ENCODE measurements at regions not wholly inside any gene's neighbourhood (a gene's known extent, or its start where the extent isn't known, plus 50 kb on each side); places are given as distances from the start of the nearest gene placed in this dataset.

GRCh38 chr3:35070088-35070487 is 569.2 kb upstream of the ARPP21 start:
- H3K4me1 Mint-ChIP-seq (ENCODE audit: low read depth) = no peaks in the 10 kb centered on the region
- H3K27ac Mint-ChIP-seq (ENCODE audit: unreplicated experiment) = no peak overlapping the region
- H3K36me3 Mint-ChIP-seq (ENCODE audit: low read depth) = no peaks in the 10 kb centered on the region
- H3K27me3 Mint-ChIP-seq (ENCODE audit: low read depth) = peaks cover 12% of the 10 kb centered on the region
- H3K9me3 Mint-ChIP-seq (ENCODE audit: low read depth) = no peaks in the 10 kb centered on the region
- no peak overlapping the region for H3K4me3 Mint-ChIP-seq (ENCODE audit: unreplicated experiment)
- no peak for DNase-seq (ENCODE audit: low spot score)
- no peak for TF ChIP-seq CTCF (IDR thresholded peaks at IDR 0.05)

DNA sequence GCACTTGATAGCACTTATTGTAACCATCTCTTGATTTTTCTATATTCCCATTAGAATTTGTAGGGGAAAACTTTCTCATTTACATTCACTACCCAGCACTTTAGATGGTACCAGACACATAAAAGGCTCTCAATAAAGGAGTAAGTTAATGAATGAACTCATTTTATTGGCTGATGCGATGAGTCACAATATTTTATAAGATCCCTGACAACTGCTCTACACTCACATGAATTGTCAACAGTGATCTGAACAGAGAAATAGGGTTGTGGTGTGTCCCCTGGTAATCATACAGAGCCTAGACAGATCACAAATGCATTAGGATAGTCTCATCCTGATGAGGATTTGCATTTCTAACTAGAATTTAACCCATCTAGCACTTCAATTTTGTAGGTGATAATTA is 567.6 kb upstream of the ARPP21 start:
- Mint-ChIP-seq H3K27ac (ENCODE audit: unreplicated experiment) (no peak overlapping the region), H3K4me1 (ENCODE audit: low read depth) (no peaks in the 10 kb centered on the region), H3K27me3 (ENCODE audit: low read depth) (peaks cover 11% of the 10 kb centered on the region), H3K36me3 (ENCODE audit: low read depth) (no peaks in the 10 kb centered on the region), H3K4me3 (ENCODE audit: unreplicated experiment) (no peak overlapping the region), H3K9me3 (ENCODE audit: low read depth) (no peaks in the 10 kb centered on the region)
- no peak for DNase-seq (ENCODE audit: low spot score)
- no peak for TF ChIP-seq CTCF (IDR thresholded peaks at IDR 0.05)

GRCh38 chr3:35078780-35079179 is 560.5 kb upstream of the ARPP21 start:
- no peak for TF ChIP-seq CTCF (IDR thresholded peaks at IDR 0.05)
- Mint-ChIP-seq H3K36me3 (ENCODE audit: low read depth) (no peaks in the 10 kb centered on the region), H3K27me3 (ENCODE audit: low read depth) (peaks cover 8% of the 10 kb centered on the region), H3K4me3 (ENCODE audit: unreplicated experiment) (no peak overlapping the region), H3K27ac (ENCODE audit: unreplicated experiment) (no peak overlapping the region), H3K9me3 (ENCODE audit: low read depth) (no peaks in the 10 kb centered on the region), H3K4me1 (ENCODE audit: low read depth) (no peaks in the 10 kb centered on the region)
- no peak for DNase-seq (ENCODE audit: low spot score)

- TF ChIP-seq CTCF (IDR thresholded peaks at IDR 0.05) = no peak
- no peak for DNase-seq (ENCODE audit: low spot score)
- no peaks in the 10 kb centered on the region for H3K9me3 Mint-ChIP-seq (ENCODE audit: low read depth)
- peaks cover 8% of the 10 kb centered on the region for H3K27me3 Mint-ChIP-seq (ENCODE audit: low read depth)
- no peaks in the 10 kb centered on the region for H3K4me1 Mint-ChIP-seq (ENCODE audit: low read depth)
- H3K4me3 Mint-ChIP-seq (ENCODE audit: unreplicated experiment) = no peak overlapping the region
- no peaks in the 10 kb centered on the region for H3K36me3 Mint-ChIP-seq (ENCODE audit: low read depth)
- no peak overlapping the region for H3K27ac Mint-ChIP-seq (ENCODE audit: unreplicated experiment)
Observed at GRCh38 chr3:35079403-35079802, 559.9 kb upstream of the ARPP21 start.

- Mint-ChIP-seq H3K36me3 (ENCODE audit: low read depth) (no peaks in the 10 kb centered on the region), H3K4me3 (ENCODE audit: unreplicated experiment) (no peak overlapping the region), H3K9me3 (ENCODE audit: low read depth) (peaks cover 7% of the 10 kb centered on the region), H3K27me3 (ENCODE audit: low read depth) (peaks cover 2% of the 10 kb centered on the region), H3K4me1 (ENCODE audit: low read depth) (no peaks in the 10 kb centered on the region), H3K27ac (ENCODE audit: unreplicated experiment) (no peak overlapping the region)
- no peak for TF ChIP-seq CTCF (IDR thresholded peaks at IDR 0.05)
- no peak for DNase-seq (ENCODE audit: low spot score)
Observed at GRCh38 chr3:35081899-35082298, 557.4 kb upstream of the ARPP21 start.
